ENCODE measurements at regions not wholly inside any gene's neighbourhood (a gene's known extent, or its start where the extent isn't known, plus 50 kb on each side); places are given as distances from the start of the nearest gene placed in this dataset.

DNA sequence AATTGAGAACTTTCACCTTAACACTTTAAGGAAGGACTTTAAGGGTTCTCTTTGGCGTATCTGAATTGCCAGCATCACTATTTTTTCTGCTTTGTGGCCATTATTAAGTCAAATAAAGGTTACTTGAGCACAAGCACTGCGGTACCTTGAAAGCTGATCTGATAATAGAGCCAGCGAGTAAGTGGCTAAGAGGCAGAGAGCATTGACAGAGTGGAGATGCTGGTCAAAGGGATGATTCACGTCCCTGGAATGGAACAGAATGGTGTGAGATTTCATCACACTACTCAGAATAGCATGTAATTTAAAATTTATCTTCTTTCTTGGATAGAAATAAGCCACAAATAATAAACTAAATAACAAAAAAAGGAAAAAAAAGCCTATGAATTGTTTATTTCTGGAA, 57.1 kb upstream of the NPFFR2 start:
- no peak overlapping the region for H3K4ac ChIP-seq (ENCODE audit: low read depth, low read length)
- H2BK15ac ChIP-seq (ENCODE audit: low read depth, low read length): no peak overlapping the region
- H3K79me2 ChIP-seq (ENCODE audit: insufficient read depth, low read length): no peaks in the 10 kb centered on the region
- WGBS (ENCODE audit: extremely low coverage, insufficient read length, low lambda C conversion rate): no CpG with 5 or more reads among the region's 4 CpGs
- Mint-ChIP-seq H3K36me3 (ENCODE audit: insufficient read depth in 1 of 3, low read depth in 3 of 3) (no peaks in the 10 kb centered on the region), H3K27me3 (ENCODE audit: low read depth) (no peaks in the 10 kb centered on the region), H3K4me1 (no peaks in the 10 kb centered on the region), H3K4me3 (no peak overlapping the region), H3K9me3 (no peaks in the 10 kb centered on the region; a peak in 1 of 5 replicates), H3K27ac (no peak overlapping the region)
- H3K79me1 ChIP-seq (ENCODE audit: insufficient read depth, low read depth, low read length, poor library complexity, severe bottlenecking): no peaks in the 10 kb centered on the region
- no peaks in the 10 kb centered on the region for H3K27me3 ChIP-seq (ENCODE audit: insufficient read depth, low read length)
- no peak overlapping the region for H3K56ac ChIP-seq (ENCODE audit: insufficient read length, low read depth, low read length)
- no peaks in the 10 kb centered on the region for H4K20me1 ChIP-seq (ENCODE audit: control insufficient read depth, insufficient read depth, insufficient read length)
- H3K4me2 ChIP-seq (ENCODE audit: insufficient read depth, insufficient read length, low read length): no peak overlapping the region
- no peak overlapping the region for H2BK120ac ChIP-seq (ENCODE audit: low read depth, low read length, poor library complexity, severe bottlenecking)
- H3K4me1 ChIP-seq (ENCODE audit: insufficient read depth, low read length): no peaks in the 10 kb centered on the region
- H2AFZ ChIP-seq (ENCODE audit: low read length): no peak overlapping the region
- H2AK5ac ChIP-seq (ENCODE audit: insufficient read length, low read length): no peak overlapping the region
- no peak for DNase-seq
- TF ChIP-seq, protein P1, sequence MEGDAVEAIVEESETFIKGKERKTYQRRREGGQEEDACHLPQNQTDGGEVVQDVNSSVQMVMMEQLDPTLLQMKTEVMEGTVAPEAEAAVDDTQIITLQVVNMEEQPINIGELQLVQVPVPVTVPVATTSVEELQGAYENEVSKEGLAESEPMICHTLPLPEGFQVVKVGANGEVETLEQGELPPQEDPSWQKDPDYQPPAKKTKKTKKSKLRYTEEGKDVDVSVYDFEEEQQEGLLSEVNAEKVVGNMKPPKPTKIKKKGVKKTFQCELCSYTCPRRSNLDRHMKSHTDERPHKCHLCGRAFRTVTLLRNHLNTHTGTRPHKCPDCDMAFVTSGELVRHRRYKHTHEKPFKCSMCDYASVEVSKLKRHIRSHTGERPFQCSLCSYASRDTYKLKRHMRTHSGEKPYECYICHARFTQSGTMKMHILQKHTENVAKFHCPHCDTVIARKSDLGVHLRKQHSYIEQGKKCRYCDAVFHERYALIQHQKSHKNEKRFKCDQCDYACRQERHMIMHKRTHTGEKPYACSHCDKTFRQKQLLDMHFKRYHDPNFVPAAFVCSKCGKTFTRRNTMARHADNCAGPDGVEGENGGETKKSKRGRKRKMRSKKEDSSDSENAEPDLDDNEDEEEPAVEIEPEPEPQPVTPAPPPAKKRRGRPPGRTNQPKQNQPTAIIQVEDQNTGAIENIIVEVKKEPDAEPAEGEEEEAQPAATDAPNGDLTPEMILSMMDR (conservative IDR thresholded peaks at IDR 0.05): no peak
- no peak overlapping the region for H2BK20ac ChIP-seq (ENCODE audit: low read depth, low read length, poor library complexity, severe bottlenecking)
- no peak overlapping the region for H3K14ac ChIP-seq (ENCODE audit: insufficient read depth, low read length)
- H2BK5ac ChIP-seq (ENCODE audit: insufficient read length, low read length): no peak overlapping the region
- no peak overlapping the region for H3K23ac ChIP-seq (ENCODE audit: insufficient read length, low read depth, low read length)
- no peaks in the 10 kb centered on the region for H3K9me3 ChIP-seq (ENCODE audit: control insufficient read depth, low read depth, low read length)
- no peak overlapping the region for H2BK12ac ChIP-seq (ENCODE audit: insufficient read length, low read depth, low read length)
- H3K9ac ChIP-seq (ENCODE audit: extremely low read depth, insufficient read length, low read length): no peak overlapping the region
- no peaks in the 10 kb centered on the region for H3K23me2 ChIP-seq (ENCODE audit: insufficient read length, low read depth, low read length, poor library complexity, severe bottlenecking)
- no peak overlapping the region for H4K8ac ChIP-seq (replicated peaks; ENCODE audit: insufficient read length, low read depth, low read length)
- H3K18ac ChIP-seq (ENCODE audit: insufficient read length, low read depth, low read length): no peak overlapping the region
- H4K91ac ChIP-seq (ENCODE audit: insufficient read length, low read depth, low read length): no peak overlapping the region
- no peak overlapping the region for H3K27ac ChIP-seq (ENCODE audit: insufficient read length, low read depth, low read length)
- no peak overlapping the region for H3T11ph ChIP-seq (ENCODE audit: low read length)
- no peak overlapping the region for H4K5ac ChIP-seq (ENCODE audit: insufficient read length, low read depth, low read length)
